ENCODE measurements at regions not wholly inside any gene's neighbourhood (a gene's known extent, or its start where the extent isn't known, plus 50 kb on each side); places are given as distances from the start of the nearest gene placed in this dataset.

- no peak overlapping the region for H3K27ac ChIP-seq
- TF ChIP-seq CTCF (conservative IDR thresholded peaks at IDR 0.05), result no peak
Observed at GRCh38 chrX:42546800-42547199, 231.2 kb downstream of the PPP1R2C start.

GRCh38 chrX:42544883-42545282 is 233.1 kb downstream of the PPP1R2C start:
- no peak for TF ChIP-seq CTCF (conservative IDR thresholded peaks at IDR 0.05)
- no peak overlapping the region for H3K27ac ChIP-seq

GRCh38 chrX:42541554-42541953 is 236.4 kb downstream of the PPP1R2C start:
- no peak for TF ChIP-seq CTCF (conservative IDR thresholded peaks at IDR 0.05)

GRCh38 chrX:42540146-42540545 is 237.8 kb downstream of the PPP1R2C start:
- TF ChIP-seq CTCF (conservative IDR thresholded peaks at IDR 0.05), result no peak
- H3K27ac ChIP-seq, result no peak overlapping the region

More at GRCh38 chrX:42541554-42541953, 236.4 kb downstream of the PPP1R2C start:
- no peak overlapping the region for H3K27ac ChIP-seq

GRCh38 chrX:42538405-42538804 is 239.6 kb downstream of the PPP1R2C start:
- H3K27ac ChIP-seq, result no peak overlapping the region
- TF ChIP-seq CTCF (conservative IDR thresholded peaks at IDR 0.05), result no peak

- no peak for TF ChIP-seq CTCF (conservative IDR thresholded peaks at IDR 0.05)
- no peak overlapping the region for H3K27ac ChIP-seq
Observed at GRCh38 chrX:42536286-42536685, 241.7 kb downstream of the PPP1R2C start.

GRCh38 chrX:42535233-42535632 is 242.7 kb downstream of the PPP1R2C start:
- TF ChIP-seq CTCF (conservative IDR thresholded peaks at IDR 0.05), result no peak
- H3K27ac ChIP-seq, result no peak overlapping the region

GRCh38 chrX:42533761-42534160 is 244.2 kb downstream of the PPP1R2C start:
- TF ChIP-seq CTCF (conservative IDR thresholded peaks at IDR 0.05), result no peak
- no peak overlapping the region for H3K27ac ChIP-seq

Measured in VCaP (cell line).